Fibroblast of lung (primary cell): ENCODE measurements at regions not wholly inside any gene's neighbourhood (a gene's known extent, or its start where the extent isn't known, plus 50 kb on each side); places are given as distances from the start of the nearest gene placed in this dataset.

Experiments
- CTCF ChIP-seq, 2 donors: IDR thresholded peaks in 1 of 2; conservative IDR thresholded peaks in 1 of 2; 1 replicate in 1 of 2; 2 replicates in 1 of 2; pipeline ENCODE4 v1.5.1; 2011 to 2012; ENCODE audit warnings: low read length in 2 of 2, control low read depth in 1 of 2, inconsistent platforms in 1 of 2, low read depth in 1 of 2, mild to moderate bottlenecking in 1 of 2
- EZH2 ChIP-seq: IDR thresholded peaks from 2 replicates; pipeline ENCODE4 v1.5.1; 2012; ENCODE audit warnings: low read length, control low read depth, mild to moderate bottlenecking; ENCODE audit errors: missing control alignments

GRCh38 chr9:89721971-89722530 lies 117.2 kb downstream of the GADD45G start:
- TF ChIP-seq CTCF (conservative IDR thresholded peaks at IDR 0.05 in 1 of 2, IDR thresholded peaks at IDR 0.05 in 1 of 2; ENCODE audit: low read depth in 1 of 2, low read length in 2 of 2): no peak
- TF ChIP-seq EZH2: no peak
